Vagina (tissue), 2 donors: ENCODE measurements at regions not wholly inside any gene's neighbourhood (a gene's known extent, or its start where the extent isn't known, plus 50 kb on each side); places are given as distances from the start of the nearest gene placed in this dataset.

Experiments used
- DNase-seq, 2 donors: peaks; one replicate each; pipeline ENCODE4 v3.0.0-alpha.2; 2017; ENCODE audit errors: extremely low spot score in 2 of 2
- H3K27ac ChIP-seq: fragments of 200-600 bp; sonication (generic); one replicate; pipeline ENCODE4 v1.5.1; 2019
- H3K27me3 ChIP-seq: fragments of 200-600 bp; sonication (generic); one replicate; pipeline ENCODE4 v1.5.1; 2019
- H3K36me3 ChIP-seq, 2 donors: fragments of 200-600 bp; sonication (generic); one replicate each; pipeline ENCODE4 v1.5.1; 2017 to 2019
- H3K4me1 ChIP-seq: fragments of 200-600 bp; sonication (generic); one replicate; pipeline ENCODE4 v1.5.1; 2019
- H3K4me3 ChIP-seq, 2 donors: fragments of 200-600 bp; sonication (generic); 1 replicate in 1 of 2; 2 replicates in 1 of 2; pipeline ENCODE4 v1.5.1; 2016 to 2019
- H3K9me3 ChIP-seq: fragments of 200-600 bp; sonication (generic); one replicate; pipeline ENCODE4 v1.5.1; 2019
- CTCF ChIP-seq, 3 experiments: fragments of 450-650 bp in 2 of 3; fragments of 200-600 bp in 1 of 3; sonication (generic) in 1 of 3; IDR thresholded peaks; one replicate each; pipeline ENCODE4 v1.5.1; 2017 to 2019; ENCODE audit warnings: antibody characterized with exemption in 3 of 3, mild to moderate bottlenecking in 2 of 3, moderate library complexity in 2 of 3
- POLR2A ChIP-seq, 2 donors: fragments of 450-650 bp; IDR thresholded peaks; one replicate each; pipeline ENCODE4 v1.6.1; 2017; ENCODE audit warnings: antibody characterized with exemption in 2 of 2, mild to moderate bottlenecking in 2 of 2, moderate library complexity in 2 of 2
- POLR2AphosphoS5 ChIP-seq, 2 donors: sonication (generic); formaldehyde crosslinking; IDR thresholded peaks; one replicate each; pipeline ENCODE4 v1.9.0; 2017; ENCODE audit warnings: antibody characterized with exemption in 2 of 2, mild to moderate bottlenecking in 2 of 2, low read depth in 1 of 2; ENCODE audit not compliant: insufficient read depth in 1 of 2
- intact Hi-C: fragments of 100-400 bp; cut with DNase I; formaldehyde crosslinking; loops from one replicate; pipeline ENCODE4 v1.15.1; 2023

- no peak overlapping the region for H3K4me3 ChIP-seq
- H3K27me3 ChIP-seq, result no peaks in the 10 kb centered on the region
- H3K27ac ChIP-seq, result no peak overlapping the region
- no peaks in the 10 kb centered on the region for H3K9me3 ChIP-seq
- TF ChIP-seq CTCF (IDR thresholded peaks at IDR 0.05) (no peak), POLR2AphosphoS5 (IDR thresholded peaks at IDR 0.05; ENCODE audit: insufficient read depth in 1 of 2, low read depth in 1 of 2) (no peak), POLR2A (IDR thresholded peaks at IDR 0.05) (no peak)
- H3K4me1 ChIP-seq, result no peaks in the 10 kb centered on the region
- intact Hi-C loops, result no loop called here
- DNase-seq, result no peak
- H3K36me3 ChIP-seq, result no peaks in the 10 kb centered on the region
Measured at GRCh38 chr2:52959801-52960200, 807.8 kb upstream of the CHAC2 start.

- H3K27me3 ChIP-seq, result no peaks in the 10 kb centered on the region
- no peaks in the 10 kb centered on the region for H3K9me3 ChIP-seq
- H3K4me1 ChIP-seq, result no peaks in the 10 kb centered on the region
- no peaks in the 10 kb centered on the region for H3K36me3 ChIP-seq
- no peak overlapping the region for H3K27ac ChIP-seq
- intact Hi-C loops, result no loop called here
- no peak overlapping the region for H3K4me3 ChIP-seq
- no peak for DNase-seq
- TF ChIP-seq POLR2A (IDR thresholded peaks at IDR 0.05) (no peak), CTCF (IDR thresholded peaks at IDR 0.05) (no peak), POLR2AphosphoS5 (IDR thresholded peaks at IDR 0.05; ENCODE audit: insufficient read depth in 1 of 2, low read depth in 1 of 2) (no peak)
Measured at GRCh38 chr2:52956766-52957165, 810.8 kb upstream of the CHAC2 start.

- intact Hi-C loops, result no loop called here
- no peaks in the 10 kb centered on the region for H3K4me1 ChIP-seq
- H3K36me3 ChIP-seq, result no peaks in the 10 kb centered on the region
- DNase-seq, result no peak
- no peaks in the 10 kb centered on the region for H3K27me3 ChIP-seq
- TF ChIP-seq CTCF (IDR thresholded peaks at IDR 0.05) (no peak), POLR2AphosphoS5 (IDR thresholded peaks at IDR 0.05; ENCODE audit: insufficient read depth in 1 of 2, low read depth in 1 of 2) (no peak), POLR2A (IDR thresholded peaks at IDR 0.05) (no peak)
- no peaks in the 10 kb centered on the region for H3K9me3 ChIP-seq
- H3K27ac ChIP-seq, result no peak overlapping the region
- H3K4me3 ChIP-seq, result no peak overlapping the region
Measured at GRCh38 chr2:52956118-52956517, 811.5 kb upstream of the CHAC2 start.

- TF ChIP-seq POLR2A (IDR thresholded peaks at IDR 0.05), result no peak
- DNase-seq, result no peak
- Histone ChIP-seq H3K9me3 (no peaks in the 10 kb centered on the region), H3K27ac (no peak overlapping the region), H3K27me3 (no peaks in the 10 kb centered on the region), H3K36me3 (no peaks in the 10 kb centered on the region), H3K4me3 (no peak overlapping the region), H3K4me1 (no peaks in the 10 kb centered on the region)
- intact Hi-C loops, result no loop called here
Measured at GRCh38 chr2:52955079-52955478, 812.5 kb upstream of the CHAC2 start.

- no peaks in the 10 kb centered on the region for H3K9me3 ChIP-seq
- H3K36me3 ChIP-seq, result no peaks in the 10 kb centered on the region
- no peak overlapping the region for H3K4me3 ChIP-seq
- intact Hi-C loops, result no loop called here
- H3K27me3 ChIP-seq, result no peaks in the 10 kb centered on the region
- TF ChIP-seq CTCF (IDR thresholded peaks at IDR 0.05) (no peak), POLR2A (IDR thresholded peaks at IDR 0.05) (no peak), POLR2AphosphoS5 (IDR thresholded peaks at IDR 0.05; ENCODE audit: insufficient read depth in 1 of 2, low read depth in 1 of 2) (no peak)
- DNase-seq, result no peak
- no peaks in the 10 kb centered on the region for H3K4me1 ChIP-seq
- H3K27ac ChIP-seq, result no peak overlapping the region
Measured at GRCh38 chr2:52940101-52940500, 827.5 kb upstream of the CHAC2 start.

- intact Hi-C loops, result no loop called here
- Histone ChIP-seq H3K4me3 (no peak overlapping the region), H3K27me3 (no peaks in the 10 kb centered on the region), H3K4me1 (peaks cover under 1% of the 10 kb centered on the region), H3K9me3 (no peaks in the 10 kb centered on the region), H3K27ac (no peak overlapping the region), H3K36me3 (no peaks in the 10 kb centered on the region)
- no peak for DNase-seq
- TF ChIP-seq CTCF (IDR thresholded peaks at IDR 0.05) (no peak), POLR2A (IDR thresholded peaks at IDR 0.05) (no peak), POLR2AphosphoS5 (IDR thresholded peaks at IDR 0.05; ENCODE audit: insufficient read depth in 1 of 2, low read depth in 1 of 2) (no peak)
Measured at GRCh38 chr2:52939250-52939649, 828.4 kb upstream of the CHAC2 start.
